ENCODE measurements at regions not wholly inside any gene's neighbourhood (a gene's known extent, or its start where the extent isn't known, plus 50 kb on each side); places are given as distances from the start of the nearest gene placed in this dataset.

GRCh38 chr2:7815726-7816125 lies 866.1 kb upstream of the ID2 start:
- TF ChIP-seq CTCF (IDR thresholded peaks at IDR 0.05 in 4 of 5, conservative IDR thresholded peaks at IDR 0.05 in 1 of 5) (no peak), POLR2A (IDR thresholded peaks at IDR 0.05) (no peak)
